GM19023 (cell line): ENCODE measurements at regions not wholly inside any gene's neighbourhood (a gene's known extent, or its start where the extent isn't known, plus 50 kb on each side); places are given as distances from the start of the nearest gene placed in this dataset.
"Not testable (repeated sequence)": the region's sequence is repeated elsewhere in the genome, so short reads cannot be mapped to it uniquely, and the experiment has no call there.

ENCODE experiments used
- ATAC-seq: cut with Tn5 transposase; IDR thresholded peaks from one replicate; pipeline ENCODE4 v1.9.1; 2021; ENCODE audit warnings: mild to moderate bottlenecking, moderate library complexity; ENCODE audit not compliant: unreplicated experiment

DNA sequence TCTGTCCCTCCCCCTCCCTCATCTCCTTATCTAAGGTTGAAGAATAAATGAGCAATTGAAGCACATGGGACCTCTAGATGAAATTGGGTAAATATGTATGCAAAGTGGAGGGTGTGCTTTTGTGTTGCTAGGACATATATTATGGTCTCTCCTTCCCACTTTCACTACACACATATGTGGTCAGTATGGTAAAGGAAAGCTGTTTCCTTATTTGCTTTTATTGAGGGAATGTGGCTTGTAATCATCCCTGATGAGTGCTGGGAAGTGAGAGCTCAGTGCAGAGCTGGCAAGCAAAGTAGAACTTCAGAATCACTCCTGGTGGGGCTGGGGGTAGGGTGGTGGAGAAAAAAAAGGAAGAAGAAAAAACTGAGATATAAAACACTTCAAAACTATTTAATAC, 189.9 kb upstream of the ATP5MC3 start:
- no peak for ATAC-seq

DNA sequence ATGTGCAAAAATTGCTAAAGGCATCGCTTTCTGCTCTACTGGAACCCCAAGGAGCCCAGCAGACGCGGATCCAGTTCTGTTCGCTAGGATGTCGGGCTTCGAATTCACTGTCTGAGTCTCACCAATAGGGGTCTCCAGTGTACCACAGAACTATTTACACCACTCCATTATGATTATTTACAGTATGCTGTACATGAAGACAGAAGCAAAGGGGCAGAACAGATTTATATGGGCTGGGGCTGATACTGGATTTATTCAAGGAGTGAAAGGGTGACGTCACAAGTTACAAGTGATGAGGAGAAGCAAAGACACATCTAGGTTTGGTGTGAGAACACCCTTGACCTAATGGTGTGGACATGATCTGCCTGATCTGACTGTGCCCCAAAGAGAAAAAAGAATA, 185.3 kb upstream of the ATP5MC3 start:
- ATAC-seq: peak; percentile 71

DNA sequence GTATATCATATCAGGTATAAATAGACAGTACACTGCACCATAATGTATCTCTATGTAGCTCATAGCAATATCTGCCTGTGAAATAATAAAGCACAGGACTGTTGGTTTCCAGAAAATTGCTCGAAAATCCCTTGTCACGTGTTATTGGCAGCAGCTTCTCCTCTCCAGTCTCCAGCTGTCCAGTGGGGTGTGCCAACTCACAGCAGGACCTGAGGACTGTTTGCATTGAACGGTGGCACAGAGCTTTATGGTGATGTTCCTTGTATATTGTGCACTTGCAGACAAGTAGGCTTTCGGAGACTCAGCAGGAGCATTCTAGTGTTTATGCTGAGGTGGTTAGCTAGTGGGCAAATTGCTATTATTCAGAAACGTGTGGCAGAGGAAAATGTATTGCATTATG, 182.2 kb upstream of the ATP5MC3 start:
- ATAC-seq: no peak

DNA sequence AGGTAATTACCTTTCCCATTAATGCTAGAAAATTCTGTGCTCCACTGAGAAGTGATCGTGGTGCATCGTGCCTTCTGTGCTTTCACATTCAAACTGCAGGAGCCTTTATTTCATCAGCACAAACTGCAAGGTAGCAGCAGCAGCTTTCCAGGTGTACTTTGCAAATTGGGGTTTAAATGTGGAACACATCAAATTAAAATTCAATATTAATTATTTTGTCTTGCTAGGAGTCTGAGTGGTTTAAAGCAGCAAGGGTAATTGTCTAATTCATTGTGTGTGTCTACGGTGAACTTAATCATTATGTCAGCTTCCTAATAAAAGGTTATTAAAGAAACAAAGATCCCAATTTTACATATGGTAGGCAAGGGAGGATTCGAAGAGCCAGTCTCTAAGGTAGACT, 180.8 kb upstream of the ATP5MC3 start:
- no peak for ATAC-seq

DNA sequence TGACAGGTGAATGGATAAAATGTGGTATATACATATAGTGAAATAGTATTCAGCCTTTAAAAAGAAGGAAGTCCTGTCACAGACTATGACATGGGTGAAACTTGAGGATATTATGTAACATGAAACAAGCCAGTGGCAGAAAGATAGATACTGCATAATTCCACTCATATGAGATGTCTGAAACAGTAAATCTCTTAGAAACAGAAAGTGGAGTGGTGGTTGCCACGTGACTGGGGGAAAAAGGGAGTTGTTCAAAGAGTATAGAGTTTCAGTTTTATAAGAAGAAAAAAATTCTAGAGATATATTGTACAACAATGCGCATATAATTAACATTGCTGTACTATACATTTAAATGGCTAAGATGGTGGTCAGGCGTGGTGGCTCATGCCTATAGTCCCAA, 178.2 kb upstream of the ATP5MC3 start:
- ATAC-seq: no peak

DNA sequence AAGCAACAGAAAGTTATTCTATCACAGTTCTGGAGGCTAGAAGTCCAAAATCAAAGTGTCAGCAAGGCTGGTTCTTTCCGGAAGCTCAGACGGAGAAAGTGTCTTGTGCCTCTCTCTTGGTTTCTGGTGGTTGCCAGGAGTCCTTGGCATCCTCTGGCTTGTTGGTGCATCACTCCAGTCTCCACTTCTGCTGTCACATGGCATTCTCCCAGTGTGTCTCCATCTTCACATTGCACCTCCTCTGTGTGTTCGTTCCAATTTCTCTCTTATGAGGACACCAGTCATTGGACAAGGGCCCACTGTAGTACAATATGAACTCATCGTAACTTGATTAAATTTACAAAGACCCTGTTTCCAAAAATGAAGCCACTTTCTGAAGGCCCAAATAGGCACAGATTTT, 175.4 kb upstream of the ATP5MC3 start:
- ATAC-seq: no peak

DNA sequence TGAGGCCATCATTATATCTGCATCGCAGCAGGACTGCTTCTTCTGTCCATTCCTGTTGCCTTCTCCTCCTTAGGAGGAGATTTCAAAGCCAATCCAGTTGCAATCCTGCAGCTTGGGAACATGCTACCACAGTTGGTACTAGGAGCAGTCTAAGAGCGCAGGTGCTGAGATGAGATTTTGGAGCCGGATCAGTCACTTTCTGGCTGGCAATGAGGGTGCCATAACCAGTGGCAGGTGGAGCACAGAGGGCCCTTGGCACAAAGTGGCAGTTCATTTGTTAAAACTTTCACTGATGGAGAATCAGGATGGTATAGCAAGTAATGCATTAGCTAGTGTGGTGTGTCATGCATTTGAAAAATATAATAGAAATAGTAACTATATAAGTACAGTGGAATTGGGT, 173.7 kb upstream of the ATP5MC3 start:
- no peak for ATAC-seq

DNA sequence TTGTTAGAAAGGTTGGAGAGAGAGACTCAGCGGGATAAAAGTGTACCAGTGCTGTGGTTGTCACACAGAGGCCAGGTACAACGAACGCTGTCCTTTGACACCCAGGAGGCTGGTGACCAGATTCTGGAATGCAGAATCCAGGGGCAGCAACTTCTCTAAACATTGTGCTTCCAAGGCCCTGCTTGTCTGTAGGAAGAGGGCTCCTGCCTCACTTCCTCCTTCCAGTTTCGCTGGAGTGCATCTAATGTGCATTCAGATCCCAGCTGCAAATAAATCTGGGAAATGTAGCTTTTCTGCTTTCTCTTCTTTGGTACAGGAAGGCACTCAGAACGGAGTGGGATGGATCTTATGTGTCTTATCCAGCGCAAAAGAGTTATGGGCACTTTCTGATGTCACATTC, 171.8 kb upstream of the ATP5MC3 start:
- ATAC-seq: no peak

DNA sequence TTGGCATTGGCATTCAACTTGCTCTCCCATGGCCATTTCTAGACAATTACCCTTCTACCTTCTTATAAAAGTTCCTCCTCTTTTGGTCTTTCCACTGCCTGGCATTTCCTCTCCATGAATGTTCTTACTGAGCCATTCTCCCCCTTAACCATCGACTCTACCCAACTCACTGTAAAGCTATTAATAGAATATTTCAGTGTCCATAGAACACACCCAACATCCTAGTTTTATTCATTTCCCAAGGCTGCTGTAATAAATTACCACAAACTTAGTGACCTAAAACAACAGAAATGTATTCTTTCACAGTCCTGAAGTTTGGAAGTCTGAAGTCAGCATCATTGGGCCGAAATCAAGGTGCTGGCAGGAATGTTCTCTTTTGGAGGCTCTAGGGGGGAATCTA, 170.0 kb upstream of the ATP5MC3 start:
- ATAC-seq: no peak

DNA sequence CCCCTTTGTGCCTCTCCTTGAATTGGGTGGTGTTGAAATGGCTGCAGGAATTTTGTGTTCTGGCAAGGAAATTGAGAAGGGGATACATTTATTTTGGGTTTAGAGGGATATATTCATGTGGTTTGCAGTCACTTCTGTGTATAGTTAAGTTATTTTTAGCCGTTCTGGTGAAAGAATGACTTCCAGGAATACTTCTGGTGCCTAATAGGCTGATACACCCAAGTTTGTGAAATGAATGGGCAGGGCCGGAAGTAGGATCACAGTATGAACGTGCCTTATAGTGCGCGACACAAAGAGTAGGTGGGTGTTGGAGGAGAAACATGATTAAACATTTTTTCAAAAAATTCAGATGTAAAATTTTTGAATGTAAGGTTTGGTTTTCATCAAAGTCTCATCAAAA, 168.6 kb upstream of the ATP5MC3 start:
- ATAC-seq: no peak

DNA sequence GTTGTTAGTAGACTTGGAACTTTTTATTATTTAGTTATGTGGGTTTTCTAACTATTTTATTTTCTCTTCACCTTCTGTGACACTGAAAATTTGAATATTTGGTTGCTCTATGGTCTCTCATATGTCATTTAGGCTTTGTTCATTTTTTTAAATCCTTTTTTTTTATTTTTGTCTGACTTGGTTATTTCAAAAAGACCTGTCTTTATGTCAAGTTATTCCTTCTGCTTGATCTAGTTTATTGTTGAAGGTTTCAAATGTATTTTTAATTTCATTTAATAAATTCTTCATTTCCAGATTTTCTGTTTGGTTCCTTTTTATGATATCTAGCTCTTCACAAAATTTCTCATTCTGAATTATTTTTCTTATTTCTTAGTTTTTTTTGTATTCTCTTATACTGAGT, 160.6 kb upstream of the ATP5MC3 start:
- ATAC-seq: no peak

DNA sequence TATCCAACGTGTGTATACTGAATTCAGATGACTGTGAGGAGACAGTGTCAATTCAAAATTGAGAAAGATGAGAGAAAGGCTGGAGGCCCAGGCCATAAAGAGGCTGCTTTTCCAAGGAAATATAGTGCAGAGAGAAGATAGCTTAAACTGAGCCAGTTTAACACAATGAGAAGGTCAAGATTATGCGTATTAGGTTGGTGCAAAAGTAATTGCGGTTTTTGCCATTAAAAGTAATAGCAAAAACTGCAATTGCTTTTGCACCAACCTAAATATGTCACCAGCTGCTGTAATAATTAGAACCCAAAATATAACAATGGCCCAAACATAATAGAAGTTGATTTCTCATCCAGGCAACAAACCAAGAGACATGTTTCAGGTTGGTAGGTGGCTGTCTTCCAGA, 148.7 kb upstream of the ATP5MC3 start:
- ATAC-seq: no peak

DNA sequence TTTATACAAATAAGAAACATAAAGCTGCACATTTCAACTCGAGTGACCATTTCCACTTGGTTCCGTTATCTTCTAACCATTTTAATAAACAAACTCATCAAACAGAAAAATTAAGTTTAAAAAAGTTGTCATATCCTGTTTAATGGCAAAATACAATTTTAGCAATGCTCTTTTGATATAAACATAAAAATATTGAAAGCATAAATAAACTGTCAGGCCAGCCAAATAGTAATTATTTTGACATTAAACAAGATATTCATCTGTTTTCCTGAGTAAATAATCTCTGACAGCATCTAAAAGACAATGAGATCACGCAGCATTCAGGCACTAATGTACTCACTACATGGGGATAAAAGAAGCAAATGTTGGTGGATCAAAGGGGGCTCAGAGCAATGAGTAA, 145.3 kb upstream of the ATP5MC3 start:
- ATAC-seq: no peak

DNA sequence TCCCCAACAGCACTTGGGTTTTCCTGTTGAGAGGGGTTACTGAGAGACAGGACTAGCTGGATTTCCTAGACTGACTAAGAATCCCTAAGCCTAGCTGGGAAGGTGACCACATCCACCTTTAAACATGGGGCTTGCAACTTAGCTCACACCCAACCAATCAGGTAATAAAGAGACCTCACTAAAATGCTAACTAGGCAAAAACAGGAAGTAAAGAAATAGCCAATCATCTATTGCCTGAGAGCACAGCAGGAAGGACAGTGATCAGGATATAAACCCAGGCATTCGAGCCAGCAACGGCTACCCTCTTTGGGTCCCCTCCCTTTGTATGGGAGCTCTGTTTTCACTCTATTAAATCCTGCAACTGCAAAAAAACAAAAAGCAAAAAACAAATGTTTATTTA, 144.7 kb upstream of the ATP5MC3 start:
- not testable (repeated sequence) for ATAC-seq

DNA sequence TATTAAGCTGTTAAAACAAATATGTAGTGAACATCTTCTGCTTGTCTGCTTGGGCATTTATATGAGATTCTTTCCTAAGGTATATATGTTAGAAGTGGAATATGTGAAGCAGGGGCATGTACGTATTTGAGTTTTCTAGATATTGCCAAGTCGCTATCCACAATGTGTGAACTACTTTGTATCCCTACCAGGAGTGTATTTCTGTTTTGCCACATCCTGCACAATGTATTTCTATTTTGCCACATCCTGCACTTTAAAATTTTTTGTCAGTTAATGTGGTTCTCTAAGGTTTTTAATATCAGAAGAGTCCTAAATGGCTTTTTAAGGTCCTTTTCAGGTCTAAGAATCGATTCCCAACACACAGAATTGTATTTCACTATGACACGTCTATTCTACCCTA, 141.7 kb upstream of the ATP5MC3 start:
- no peak for ATAC-seq

DNA sequence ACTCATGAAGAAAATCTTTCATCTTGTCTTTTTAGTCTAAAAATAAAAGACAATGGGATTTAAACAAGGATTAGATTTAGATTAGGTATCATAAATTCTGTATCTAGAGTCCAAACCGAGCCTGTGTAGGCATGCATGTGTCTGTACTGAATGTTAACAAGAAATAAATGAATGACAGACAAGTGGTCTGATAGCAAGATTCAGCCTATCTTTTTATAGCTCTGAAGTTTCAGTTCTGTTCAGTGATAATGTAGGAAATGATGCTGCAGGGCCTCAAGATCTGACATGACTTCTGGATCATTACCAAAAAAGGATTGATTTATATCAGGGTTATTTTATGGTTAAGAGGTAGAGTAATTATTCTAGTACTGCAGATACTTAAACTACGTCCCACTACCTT, 137.0 kb upstream of the ATP5MC3 start:
- ATAC-seq: no peak

DNA sequence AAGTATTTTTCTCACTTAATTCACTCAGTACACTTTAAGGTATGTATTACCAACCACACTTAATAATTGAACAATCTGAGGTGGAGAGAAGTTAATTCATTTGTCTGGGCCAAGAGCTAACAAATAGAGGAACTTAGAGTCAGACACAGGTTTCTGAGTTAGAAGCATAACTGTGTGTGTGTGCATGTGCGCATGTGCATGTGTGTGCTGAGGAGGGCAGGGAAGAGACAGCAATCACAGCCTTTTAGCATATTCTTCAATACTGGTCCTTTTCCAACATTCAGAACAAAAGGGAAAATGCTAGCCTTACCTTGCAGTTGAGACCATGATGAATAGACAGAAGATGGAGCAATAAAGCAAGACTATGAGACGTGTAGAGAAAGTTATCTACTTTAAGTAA, 136.2 kb upstream of the ATP5MC3 start:
- ATAC-seq: no peak

DNA sequence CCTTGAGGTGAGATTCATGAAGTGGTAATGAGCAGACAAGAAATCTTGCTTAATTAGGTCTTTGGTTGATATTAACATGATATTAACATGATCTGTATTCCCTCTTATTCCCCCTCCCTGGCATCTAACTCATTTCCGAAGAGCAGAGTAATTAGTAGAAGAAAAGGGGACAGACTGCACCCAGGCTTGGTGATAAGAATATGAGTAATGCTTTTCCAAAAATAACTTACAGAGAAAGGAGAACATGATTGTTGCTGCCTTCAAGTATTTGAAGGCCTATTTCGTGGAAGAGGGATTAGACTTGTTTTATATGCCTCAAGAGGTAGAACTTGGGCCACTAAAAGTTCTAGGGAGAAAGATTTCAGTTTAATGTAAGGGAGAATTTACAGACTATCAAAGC, 130.6 kb upstream of the ATP5MC3 start:
- no peak for ATAC-seq

DNA sequence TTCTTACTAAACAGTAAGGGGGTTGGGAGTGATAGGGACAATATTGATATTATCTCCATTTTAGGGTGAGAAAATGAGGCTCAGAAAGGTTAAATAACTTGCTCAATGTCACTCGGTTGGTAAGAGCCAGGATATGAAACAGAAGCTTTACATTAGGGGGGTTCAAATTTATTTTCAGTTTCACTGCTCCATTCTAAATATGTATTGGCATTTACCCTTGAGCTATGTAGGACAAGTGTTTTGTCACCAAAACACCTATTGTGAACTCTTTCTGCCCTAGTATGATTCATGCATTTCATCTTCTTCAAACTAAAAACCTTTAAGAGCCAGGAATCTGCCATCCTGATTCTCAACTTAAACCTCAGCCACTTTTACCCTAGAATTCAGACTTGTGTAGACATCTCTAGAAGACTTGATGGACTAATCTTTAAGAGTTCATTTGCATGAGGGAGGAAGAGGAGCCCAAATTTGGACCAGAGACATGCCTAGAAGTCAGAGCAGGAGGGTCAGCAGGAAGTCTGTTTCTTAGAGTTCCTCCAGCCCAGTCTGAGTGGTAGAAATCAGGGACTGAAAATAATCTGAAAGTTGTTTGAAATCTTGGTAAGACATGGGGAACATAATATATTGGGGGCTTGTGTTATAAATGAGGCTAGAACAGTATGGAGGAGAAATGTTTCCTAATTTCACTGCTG, 129.4 kb upstream of the ATP5MC3 start:
- no peak for ATAC-seq

DNA sequence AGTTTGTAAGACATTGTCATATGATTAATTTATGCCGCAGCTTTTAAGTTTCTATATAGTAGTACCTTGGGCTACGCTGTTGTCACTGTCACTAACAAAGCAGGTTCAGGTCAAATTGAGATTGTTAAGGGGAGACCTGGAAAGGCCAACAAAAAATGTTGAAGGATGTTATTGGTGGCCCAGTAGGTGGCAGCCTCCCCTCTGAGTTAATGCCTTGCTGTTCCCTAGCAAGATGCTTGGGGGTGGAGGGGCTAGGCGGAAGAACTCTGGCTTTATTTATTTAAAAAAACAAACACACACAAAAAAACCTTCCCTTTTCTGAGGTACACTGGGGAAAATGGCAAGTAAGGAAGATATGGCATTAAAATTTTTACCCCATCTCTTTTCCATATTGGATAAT, 128.3 kb upstream of the ATP5MC3 start:
- no peak for ATAC-seq

DNA sequence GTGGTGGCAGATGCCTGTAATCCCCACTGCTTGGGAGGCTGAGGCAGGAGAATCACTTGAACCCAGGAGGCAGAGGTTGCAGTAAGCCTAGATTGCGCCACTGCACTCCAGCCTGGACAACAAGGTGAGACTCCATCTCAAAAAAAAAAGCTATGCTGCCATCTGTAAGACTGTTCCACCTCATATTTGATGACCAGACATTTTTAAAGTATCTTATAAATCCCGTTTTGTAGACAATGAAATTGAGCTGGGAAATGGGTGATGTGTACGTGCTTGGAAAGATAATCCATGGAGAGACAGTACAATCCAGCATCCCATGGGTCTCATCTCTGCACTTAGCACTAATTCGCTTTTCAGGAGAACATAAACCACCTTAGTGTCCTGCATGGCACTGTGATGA, 126.5 kb upstream of the ATP5MC3 start:
- ATAC-seq: no peak

DNA sequence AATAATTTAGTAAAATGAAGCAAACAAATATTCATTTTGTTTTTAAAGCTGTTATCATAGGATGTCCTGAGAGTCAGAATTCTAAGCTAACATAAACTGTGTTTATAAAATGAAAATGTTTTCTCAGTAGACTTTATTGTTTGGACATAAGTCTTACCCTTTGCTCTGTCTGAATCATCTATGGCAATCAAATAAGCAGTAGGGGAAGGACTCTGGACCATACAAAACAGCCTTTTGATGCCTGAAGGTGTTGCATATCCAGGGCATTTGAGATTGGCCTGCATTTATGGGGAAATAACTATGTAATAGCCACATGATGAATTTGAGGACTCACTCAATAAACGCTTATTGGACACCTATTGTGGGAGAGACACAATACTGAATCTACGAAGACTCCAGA, 123.0 kb upstream of the ATP5MC3 start:
- no peak for ATAC-seq

DNA sequence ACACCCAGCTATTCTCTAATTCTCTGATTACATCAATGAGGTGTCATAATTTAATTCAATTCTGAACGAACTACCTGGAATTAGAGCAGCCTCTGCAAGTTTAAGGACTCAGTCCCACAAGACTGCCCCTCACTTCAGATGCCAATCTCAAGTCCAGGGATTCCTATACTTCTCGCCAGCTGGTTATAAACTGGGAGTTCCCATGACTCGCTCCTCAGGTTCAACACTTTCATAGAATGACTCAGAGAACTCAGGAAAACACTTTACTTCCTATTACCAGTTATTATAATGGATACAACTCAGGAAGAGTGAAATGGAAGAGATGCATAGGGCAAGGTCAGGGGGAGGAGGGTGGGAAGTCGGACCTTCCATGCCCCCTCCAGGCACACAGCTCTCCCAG, 112.3 kb upstream of the ATP5MC3 start:
- no peak for ATAC-seq

DNA sequence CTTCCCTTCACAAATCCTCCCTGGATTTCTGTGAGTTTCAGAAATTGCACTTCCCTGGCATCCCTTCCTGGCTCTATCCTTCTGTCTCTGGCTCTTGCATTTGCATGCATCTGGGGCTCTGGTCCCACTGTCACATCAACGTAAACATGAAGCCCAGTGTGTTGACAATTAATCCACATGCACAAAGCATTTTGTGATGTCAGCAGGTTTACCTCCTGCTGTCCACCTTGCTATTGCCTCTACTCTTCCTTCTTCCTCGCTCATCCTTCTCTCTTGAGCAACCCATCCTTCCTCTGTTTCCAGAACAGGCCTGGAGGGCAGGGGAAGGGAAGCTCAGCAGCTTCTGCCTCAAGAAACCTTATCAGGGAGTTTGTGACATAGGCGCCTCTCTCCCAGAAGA, 111.7 kb upstream of the ATP5MC3 start:
- ATAC-seq: no peak
